PC-9 (cell line): ENCODE measurements at regions not wholly inside any gene's neighbourhood (a gene's known extent, or its start where the extent isn't known, plus 50 kb on each side); places are given as distances from the start of the nearest gene placed in this dataset.

Source experiments
- BruUV-seq: library from RNA; stranded (reverse); fragments of 400-500 nt; replicated peaks from 2 replicates; lab custom pipeline; 2021; lab: Mats Ljungman, UMichigan
- CTCF ChIA-PET: fragments of 300-600 bp; sonication (Branson Sonifier 250); formaldehyde crosslinking; loops from one replicate; lab custom pipeline; 2022; ENCODE audit warnings: antibody characterized with exemption; lab: Charles Lee
- POLR2A ChIA-PET: fragments of 300-600 bp; sonication (Branson Sonifier 250); formaldehyde crosslinking; loops from one replicate; lab custom pipeline; 2022; ENCODE audit warnings: antibody characterized with exemption; ENCODE audit not compliant: unreplicated experiment; lab: Charles Lee
- DNase-seq, 2 experiments: peaks; one replicate each; pipeline versions ENCODE4 v3.0.0 to v3.0.0-alpha.2; 2015 to 2022; ENCODE audit warnings: mixed read lengths in 1 of 2
- H2AFZ ChIP-seq: fragments of 200-600 bp; sonication (generic); 2 replicates; pipeline ENCODE4 v1.8.1; 2017; ENCODE audit warnings: antibody characterized with exemption
- H3F3A ChIP-seq: fragments of 200-600 bp; sonication (generic); 2 replicates; pipeline ENCODE4 v1.8.1; 2017; ENCODE audit warnings: antibody characterized with exemption, mild to moderate bottlenecking, low read depth; ENCODE audit not compliant: insufficient read depth
- H3K27ac ChIP-seq: fragments of 200-600 bp; sonication (generic); 2 replicates; pipeline ENCODE4 v1.6.1; 2016; ENCODE audit warnings: mixed run types
- H3K27me3 ChIP-seq: fragments of 200-600 bp; sonication (generic); 2 replicates; pipeline ENCODE4 v1.6.1; 2016; ENCODE audit warnings: low read depth, mixed run types; ENCODE audit not compliant: insufficient read depth
- H3K36me3 ChIP-seq: fragments of 200-600 bp; sonication (generic); 2 replicates; pipeline ENCODE4 v1.6.1; 2016; ENCODE audit warnings: low read depth, mixed run types
- H3K4me1 ChIP-seq: fragments of 200-600 bp; sonication (generic); replicated peaks from 2 replicates; pipeline ENCODE4 v1.6.1; 2016; ENCODE audit warnings: mixed run types; ENCODE audit not compliant: insufficient read depth
- H3K4me2 ChIP-seq: fragments of 200-600 bp; sonication (generic); 2 replicates; pipeline ENCODE4 v1.6.1; 2017; ENCODE audit warnings: mixed run types
- H3K4me3 ChIP-seq: fragments of 200-600 bp; sonication (generic); 2 replicates; pipeline ENCODE4 v1.6.1; 2016; ENCODE audit warnings: mixed run types
- H3K79me2 ChIP-seq: fragments of 200-600 bp; sonication (generic); 2 replicates; pipeline ENCODE4 v1.6.1; 2017; ENCODE audit warnings: low read depth, mixed run types
- H3K9me2 ChIP-seq: fragments of 200-600 bp; sonication (generic); 2 replicates; pipeline ENCODE4 v1.8.1; 2017; ENCODE audit warnings: mild to moderate bottlenecking; ENCODE audit not compliant: insufficient read depth
- H3K9me3 ChIP-seq: fragments of 200-600 bp; sonication (generic); 2 replicates; pipeline ENCODE4 v1.8.1; 2016; ENCODE audit warnings: low read depth; ENCODE audit not compliant: insufficient read depth
- H4K20me1 ChIP-seq: fragments of 200-600 bp; sonication (generic); 2 replicates; pipeline ENCODE4 v1.8.1; 2017; ENCODE audit not compliant: insufficient read depth
- EZH2 ChIP-seq: fragments of 200-600 bp; sonication (generic); IDR thresholded peaks from 2 replicates; pipeline ENCODE4 v1.8.0; 2017; ENCODE audit warnings: antibody characterized with exemption, low read depth
- intact Hi-C: fragments of 100-400 bp; cut with micrococcal nuclease; formaldehyde crosslinking; loops from one replicate; pipeline ENCODE4 v1.10.0; 2022; ENCODE audit not compliant: unreplicated experiment
- TF ChIP-seq, protein P1 (sequence below): fragments of 200-600 bp; sonication (generic); conservative IDR thresholded peaks from 2 replicates; pipeline ENCODE4 v1.6.1; 2017; ENCODE audit warnings: mixed run types, antibody characterized with exemption, mild to moderate bottlenecking, moderate library complexity

DNA sequence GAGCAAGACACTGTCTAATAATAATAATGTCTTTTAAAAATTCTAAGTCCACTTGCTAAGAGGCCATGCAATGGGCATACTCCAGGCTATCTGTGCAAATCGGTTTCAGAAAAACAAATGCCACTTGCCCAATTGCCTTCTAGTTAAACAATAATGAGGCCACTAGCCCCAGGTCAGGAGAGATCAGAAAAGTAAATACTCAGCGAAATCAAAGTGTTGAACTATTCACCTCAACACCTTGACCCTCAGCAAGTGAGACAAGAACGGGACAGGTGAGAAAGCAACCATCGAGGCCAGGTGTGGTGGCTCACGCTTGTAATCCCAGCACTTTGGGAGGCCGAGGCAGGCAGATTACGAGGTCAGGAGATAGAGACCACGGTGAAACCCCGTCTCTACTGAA lies 72.3 kb upstream of the SYN3 start:
- H3K4me2 ChIP-seq: no peak overlapping the region
- no peak overlapping the region for H2AFZ ChIP-seq
- H4K20me1 ChIP-seq: peaks cover 3% of the 10 kb centered on the region; the same call in 1 of the 2 replicates
- POLR2A ChIA-PET: no interaction called here
- TF ChIP-seq EZH2: no peak
- TF ChIP-seq, protein P1, sequence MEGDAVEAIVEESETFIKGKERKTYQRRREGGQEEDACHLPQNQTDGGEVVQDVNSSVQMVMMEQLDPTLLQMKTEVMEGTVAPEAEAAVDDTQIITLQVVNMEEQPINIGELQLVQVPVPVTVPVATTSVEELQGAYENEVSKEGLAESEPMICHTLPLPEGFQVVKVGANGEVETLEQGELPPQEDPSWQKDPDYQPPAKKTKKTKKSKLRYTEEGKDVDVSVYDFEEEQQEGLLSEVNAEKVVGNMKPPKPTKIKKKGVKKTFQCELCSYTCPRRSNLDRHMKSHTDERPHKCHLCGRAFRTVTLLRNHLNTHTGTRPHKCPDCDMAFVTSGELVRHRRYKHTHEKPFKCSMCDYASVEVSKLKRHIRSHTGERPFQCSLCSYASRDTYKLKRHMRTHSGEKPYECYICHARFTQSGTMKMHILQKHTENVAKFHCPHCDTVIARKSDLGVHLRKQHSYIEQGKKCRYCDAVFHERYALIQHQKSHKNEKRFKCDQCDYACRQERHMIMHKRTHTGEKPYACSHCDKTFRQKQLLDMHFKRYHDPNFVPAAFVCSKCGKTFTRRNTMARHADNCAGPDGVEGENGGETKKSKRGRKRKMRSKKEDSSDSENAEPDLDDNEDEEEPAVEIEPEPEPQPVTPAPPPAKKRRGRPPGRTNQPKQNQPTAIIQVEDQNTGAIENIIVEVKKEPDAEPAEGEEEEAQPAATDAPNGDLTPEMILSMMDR: no peak
- no peaks in the 10 kb centered on the region for H3F3A ChIP-seq
- no peak overlapping the region for H3K27ac ChIP-seq
- H3K36me3 ChIP-seq: no peaks in the 10 kb centered on the region
- no peak for DNase-seq
- no peak overlapping the region for H3K4me3 ChIP-seq
- no peaks in the 10 kb centered on the region for H3K9me3 ChIP-seq
- no TSS peak for BruUV-seq
- peaks cover 33% of the 10 kb centered on the region for H3K27me3 ChIP-seq
- CTCF ChIA-PET: no interaction called here
- H3K79me2 ChIP-seq: no peaks in the 10 kb centered on the region
- H3K9me2 ChIP-seq: no peaks in the 10 kb centered on the region
- intact Hi-C loops: no loop called here
- H3K4me1 ChIP-seq: no peaks in the 10 kb centered on the region

DNA sequence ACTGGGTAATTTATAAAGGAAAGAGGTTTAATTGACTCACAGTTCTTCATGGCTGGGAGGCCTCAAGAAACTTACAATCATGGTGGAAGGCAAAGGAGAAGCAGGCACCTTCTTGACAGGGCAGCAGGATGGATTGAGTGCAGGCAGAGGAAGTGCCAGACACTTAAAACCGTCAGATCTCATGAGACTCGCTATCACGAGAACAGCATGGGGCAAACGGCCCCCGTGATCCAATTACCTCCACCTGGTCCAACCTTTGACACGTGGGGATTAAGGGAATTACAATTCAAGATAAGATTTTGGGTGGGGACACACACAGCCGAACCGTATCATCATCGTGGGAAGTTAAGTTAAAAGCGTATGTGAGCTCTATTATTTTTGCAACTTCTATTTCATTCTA lies 71.4 kb upstream of the SYN3 start:
- intact Hi-C loops: no loop called here
- Histone ChIP-seq H2AFZ (no peak overlapping the region), H3K4me3 (no peak overlapping the region), H3K9me2 (no peaks in the 10 kb centered on the region), H4K20me1 (peaks cover 3% of the 10 kb centered on the region; the same call in 1 of the 2 replicates), H3K9me3 (no peaks in the 10 kb centered on the region), H3K4me1 (no peaks in the 10 kb centered on the region), H3F3A (no peaks in the 10 kb centered on the region), H3K79me2 (no peaks in the 10 kb centered on the region), H3K36me3 (no peaks in the 10 kb centered on the region), H3K27ac (no peak overlapping the region), H3K27me3 (peaks cover 34% of the 10 kb centered on the region), H3K4me2 (no peak overlapping the region)
- BruUV-seq: no TSS peak
- DNase-seq: no peak
- ChIA-PET POLR2A (no interaction called here), CTCF (no interaction called here)
- TF ChIP-seq, protein P1: no peak
- TF ChIP-seq EZH2: no peak

DNA sequence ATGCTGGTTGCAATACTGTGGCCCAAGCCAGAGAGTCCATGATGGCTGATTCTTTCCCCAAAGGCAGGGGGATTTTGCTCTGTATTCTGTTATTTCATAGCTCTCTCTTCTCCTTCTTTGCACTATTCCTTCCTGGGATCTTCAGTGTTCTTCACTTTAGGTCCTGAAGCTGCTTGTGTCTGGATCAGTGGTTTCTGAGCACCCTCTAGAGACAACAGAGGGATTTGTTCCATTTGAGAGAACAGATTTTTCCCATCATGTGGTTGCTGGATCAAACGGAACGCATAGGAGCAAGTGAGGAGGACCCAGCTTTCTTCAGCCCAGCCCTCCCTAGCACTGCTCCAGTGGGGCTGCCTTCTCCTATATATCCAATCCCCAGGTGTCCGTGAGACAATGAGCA lies 68.7 kb upstream of the SYN3 start:
- Histone ChIP-seq H3K9me3 (no peaks in the 10 kb centered on the region), H4K20me1 (peaks cover 3% of the 10 kb centered on the region; the same call in 1 of the 2 replicates), H3K36me3 (no peaks in the 10 kb centered on the region), H3K27ac (no peak overlapping the region), H3K4me2 (no peak overlapping the region), H3K4me1 (no peaks in the 10 kb centered on the region), H3K4me3 (no peak overlapping the region), H3K27me3 (peaks cover 52% of the 10 kb centered on the region), H3K9me2 (no peaks in the 10 kb centered on the region), H2AFZ (no peak overlapping the region), H3K79me2 (no peaks in the 10 kb centered on the region), H3F3A (no peaks in the 10 kb centered on the region)
- TF ChIP-seq, protein P1: peak; percentile 43; the same call in 1 of the 2 replicates
- no peak for TF ChIP-seq EZH2
- CTCF ChIA-PET: no interaction called here
- no TSS peak for BruUV-seq
- intact Hi-C loops: no loop called here
- POLR2A ChIA-PET: no interaction called here
- peak in 1 of 2 experiments; percentile 1 for DNase-seq
